ENCODE measurements at regions not wholly inside any gene's neighbourhood (a gene's known extent, or its start where the extent isn't known, plus 50 kb on each side); places are given as distances from the start of the nearest gene placed in this dataset.

GRCh38 chr11:10641912-10642697 lies 51.5 kb downstream of the IRAG1 start:
- TF ChIP-seq SP1 (IDR thresholded peaks at IDR 0.05; ENCODE audit: low read depth, low read length) = no peak
- TF ChIP-seq ZNF274 (IDR thresholded peaks at IDR 0.05; ENCODE audit: borderline replicate concordance, extremely low read depth, low read length) = no peak
- no peak for TF ChIP-seq CTCF (IDR thresholded peaks at IDR 0.05; ENCODE audit: control extremely low read depth in 1 of 3, insufficient read depth in 1 of 3, low read depth in 1 of 3, low read length in 3 of 3)
- no peak for TF ChIP-seq POLR2A (IDR thresholded peaks at IDR 0.05; ENCODE audit: control extremely low read depth in 1 of 2, low read depth in 2 of 2, low read length in 2 of 2)
- TF ChIP-seq CEBPB (IDR thresholded peaks at IDR 0.05; ENCODE audit: low read depth, low read length) = no peak
- no peak for TF ChIP-seq EZH2 (IDR thresholded peaks at IDR 0.05; ENCODE audit: low read depth, low read length, severe bottlenecking)
- TF ChIP-seq MAX (IDR thresholded peaks at IDR 0.05) = no peak
- TF ChIP-seq CHD2 (IDR thresholded peaks at IDR 0.05; ENCODE audit: low read length) = no peak
- TF ChIP-seq SIN3A (conservative IDR thresholded peaks at IDR 0.05 in 1 of 2, IDR thresholded peaks at IDR 0.05 in 1 of 2; ENCODE audit: low read depth in 1 of 2, low read length in 2 of 2) = no peak
- no peak for TF ChIP-seq KDM1A (IDR thresholded peaks at IDR 0.05; ENCODE audit: borderline replicate concordance, low read length)
- no peak for TF ChIP-seq CBX8 (IDR thresholded peaks at IDR 0.05; ENCODE audit: borderline replicate concordance, low read depth, low read length)

All from H1 (cell line).